SK-N-SH (cell line): ENCODE measurements at regions not wholly inside any gene's neighbourhood (a gene's known extent, or its start where the extent isn't known, plus 50 kb on each side); places are given as distances from the start of the nearest gene placed in this dataset.
A peak's percentile ranks its signal among the peaks of the same experiment; 100 is the strongest.

Source experiments
- CTCF ChIA-PET: fragments of 300-600, 350-600 bp; formaldehyde crosslinking; extraction: SDS; loops from one replicate; lab custom pipeline; 2021; lab: Yijun Ruan, JAX
- POLR2A ChIA-PET: fragments of 350-600 bp; sonication (Branson Sonifier 250); formaldehyde crosslinking; extraction: SDS; loops from one replicate; lab custom pipeline; 2020; ENCODE audit warnings: antibody characterized with exemption, inconsistent platforms; lab: Yijun Ruan, JAX
- DNase-seq: peaks from one replicate; pipeline ENCODE4 v3.0.0; 2012
- H2AFZ ChIP-seq: fragments of 200-600 bp; sonication (generic); 2 replicates; pipeline ENCODE4 v1.8.1; 2016; ENCODE audit warnings: antibody characterized with exemption, mild to moderate bottlenecking, low read depth
- H3F3A ChIP-seq: fragments of 200-600 bp; sonication (generic); replicated peaks from 2 replicates; pipeline ENCODE3; 2016; ENCODE audit warnings: antibody characterized with exemption, mild to moderate bottlenecking; ENCODE audit not compliant: insufficient read depth
- H3K27ac ChIP-seq, 2 experiments: fragments of 200-500 bp in 1 of 2; fragments of 200-600 bp in 1 of 2; sonication (Bioruptor generic) in 1 of 2; sonication (generic), shearing (Covaris generic) in 1 of 2; 2 replicates each; pipeline versions ENCODE4 v1.5.1 to v1.6.1; 2014 to 2016; ENCODE audit warnings: low read depth in 2 of 2, inconsistent platforms in 1 of 2, low read length in 1 of 2, mild to moderate bottlenecking in 1 of 2, mixed read lengths in 1 of 2
- H3K27me3 ChIP-seq: fragments of 200-600 bp; sonication (generic), shearing (Covaris generic); 2 replicates; pipeline ENCODE4 v1.6.1; 2016; ENCODE audit warnings: mixed run types; ENCODE audit not compliant: insufficient read depth
- H3K36me3 ChIP-seq, 2 experiments: fragments of 200-500 bp in 1 of 2; fragments of 200-600 bp in 1 of 2; sonication (Bioruptor generic) in 1 of 2; sonication (generic) in 1 of 2; replicated peaks in 1 of 2; 2 replicates each; pipeline versions ENCODE3 to v1.5.1; 2014 to 2016; ENCODE audit warnings: low read length in 1 of 2, mild to moderate bottlenecking in 1 of 2; ENCODE audit not compliant: insufficient read depth in 2 of 2, control insufficient read depth in 1 of 2
- H3K4me1 ChIP-seq, 2 experiments: fragments of 200-500 bp in 1 of 2; fragments of 200-600 bp in 1 of 2; sonication (Bioruptor generic) in 1 of 2; sonication (generic), shearing (Covaris generic) in 1 of 2; 2 replicates each; pipeline versions ENCODE4 v1.5.1 to v1.6.1; 2014 to 2016; ENCODE audit warnings: low read depth in 1 of 2, low read length in 1 of 2, mixed run types in 1 of 2; ENCODE audit not compliant: insufficient read depth in 2 of 2, control insufficient read depth in 1 of 2
- H3K4me2 ChIP-seq: fragments of 200-600 bp; sonication (generic), shearing (Covaris generic); 2 replicates; pipeline ENCODE4 v1.6.1; 2017; ENCODE audit warnings: mixed run types
- H3K4me3 ChIP-seq, 2 experiments: fragments of 200-500 bp in 1 of 2; fragments of 200-600 bp in 1 of 2; sonication (Bioruptor generic) in 1 of 2; sonication (generic), shearing (Covaris generic) in 1 of 2; 2 replicates each; pipeline versions ENCODE4 v1.5.1 to v1.8.1; 2014 to 2016; ENCODE audit warnings: low read depth in 2 of 2, inconsistent platforms in 1 of 2, low read length in 1 of 2, mild to moderate bottlenecking in 1 of 2, mixed read lengths in 1 of 2, moderate library complexity in 1 of 2
- H3K79me2 ChIP-seq: fragments of 200-600 bp; sonication (generic); 2 replicates; pipeline ENCODE4 v1.8.1; 2017; ENCODE audit warnings: mild to moderate bottlenecking; ENCODE audit not compliant: insufficient read depth
- H3K9ac ChIP-seq: fragments of 200-600 bp; sonication (generic); 2 replicates; pipeline ENCODE4 v1.6.1; 2017; ENCODE audit warnings: mixed run types
- H3K9me2 ChIP-seq: fragments of 200-600 bp; sonication (generic); 2 replicates; pipeline ENCODE4 v1.6.1; 2017; ENCODE audit warnings: mixed run types
- H3K9me3 ChIP-seq: fragments of 200-600 bp; sonication (generic); 2 replicates; pipeline ENCODE4 v1.6.1; 2017; ENCODE audit warnings: mixed run types, mild to moderate bottlenecking, moderate library complexity
- H4K20me1 ChIP-seq: fragments of 200-600 bp; sonication (generic); 2 replicates; pipeline ENCODE4 v1.6.1; 2017; ENCODE audit warnings: mild to moderate bottlenecking, mixed run types; ENCODE audit not compliant: insufficient read depth
- CHD2 ChIP-seq: fragments of 150-350 bp; IDR thresholded peaks from 2 replicates; pipeline ENCODE4 v1.6.1; 2018; ENCODE audit warnings: low read length; ENCODE audit not compliant: partially characterized antibody
- EZH2phosphoT487 ChIP-seq: fragments of 200-600 bp; sonication (generic); IDR thresholded peaks from 2 replicates; pipeline ENCODE4 v1.6.1; 2017; ENCODE audit warnings: low read depth, mixed run types, mild to moderate bottlenecking, antibody characterized with exemption, moderate library complexity, borderline replicate concordance
- FOXM1 ChIP-seq: IDR thresholded peaks from 2 replicates; pipeline ENCODE4 v1.4.0; 2012; ENCODE audit warnings: low read depth, mild to moderate bottlenecking
- GATA2 ChIP-seq: sonication (generic); formaldehyde crosslinking; IDR thresholded peaks from 2 replicates; pipeline ENCODE4 v1.5.0; 2020; ENCODE audit warnings: mild to moderate bottlenecking, missing genetic modification reagents
- JUND ChIP-seq: IDR thresholded peaks from 2 replicates; pipeline ENCODE4 v1.4.0; 2012
- MXI1 ChIP-seq: IDR thresholded peaks from 2 replicates; pipeline ENCODE4 v1.6.1; 2012; ENCODE audit warnings: mild to moderate bottlenecking, low read depth, low read length, improper control_type of control experiment
- NFIC ChIP-seq: IDR thresholded peaks from 2 replicates; pipeline ENCODE4 v1.4.0; 2012; ENCODE audit warnings: borderline replicate concordance
- RCOR1 ChIP-seq: fragments of 150-350 bp; IDR thresholded peaks from 2 replicates; pipeline ENCODE4 v1.6.1; 2017; ENCODE audit warnings: antibody characterized with exemption, low read length
- TAF1 ChIP-seq: IDR thresholded peaks from 2 replicates; pipeline ENCODE4 v1.6.1; 2012; ENCODE audit warnings: low read depth, mild to moderate bottlenecking, low read length, moderate library complexity, borderline replicate concordance
- TCF12 ChIP-seq: IDR thresholded peaks from 2 replicates; pipeline ENCODE4 v1.4.0; 2012
- WGBS: methylation state at CpG from one replicate; pipeline ENCODE4 v1.1.6; 2017; ENCODE audit warnings: low lambda C conversion rate; 5-methylcytosine and 5-hydroxymethylcytosine counted together
- TF ChIP-seq, protein P1 (sequence below): IDR thresholded peaks from 2 replicates; pipeline ENCODE4; 2012
- TF ChIP-seq, protein P2 (sequence below): IDR thresholded peaks from 2 replicates; pipeline ENCODE4 v1.6.1; 2012; ENCODE audit warnings: mild to moderate bottlenecking, low read depth, low read length, moderate library complexity
- TF ChIP-seq, protein P3 (sequence below): IDR thresholded peaks from 2 replicates; pipeline ENCODE4 v1.4.0; 2012; ENCODE audit warnings: low read depth, borderline replicate concordance

DNA sequence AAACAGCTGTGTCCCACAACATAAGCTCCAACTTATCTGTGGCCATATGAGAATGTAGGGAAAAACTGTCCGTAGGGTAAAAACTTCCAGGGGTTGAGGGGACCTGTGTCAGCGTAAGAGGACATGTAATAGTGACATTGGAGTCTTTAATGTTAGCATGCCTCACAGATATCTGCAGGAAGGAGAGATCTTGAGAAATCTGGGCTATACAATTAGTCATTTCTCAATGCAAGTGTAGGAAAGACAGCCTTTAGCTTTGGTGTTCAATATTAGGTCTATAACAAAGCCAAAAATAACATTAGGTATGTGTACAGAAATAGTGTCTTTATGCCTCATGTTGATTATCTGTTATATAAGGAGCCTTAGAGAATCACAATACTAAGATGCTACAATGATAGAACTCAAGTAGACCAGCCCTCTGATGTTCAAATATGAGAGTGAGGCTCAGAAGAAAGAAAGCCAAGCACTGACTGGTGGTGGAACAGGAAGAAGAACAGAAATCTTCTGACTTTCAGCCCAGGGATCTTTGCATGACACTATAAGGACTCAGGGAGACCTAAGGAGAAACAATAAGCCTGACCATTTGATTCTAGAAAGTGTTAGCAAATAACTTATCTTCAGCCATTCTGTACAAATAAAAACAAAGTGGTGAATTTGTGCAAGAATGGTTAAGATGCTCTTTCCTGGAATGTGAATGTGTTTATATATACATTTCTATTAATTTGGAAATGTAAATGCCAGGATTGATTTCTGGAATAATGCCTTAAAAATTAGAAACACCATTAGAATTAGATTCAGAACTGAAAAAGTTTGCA lies 152.6 kb downstream of the ZC3H11B start (continued):
- TF ChIP-seq, protein P1, sequence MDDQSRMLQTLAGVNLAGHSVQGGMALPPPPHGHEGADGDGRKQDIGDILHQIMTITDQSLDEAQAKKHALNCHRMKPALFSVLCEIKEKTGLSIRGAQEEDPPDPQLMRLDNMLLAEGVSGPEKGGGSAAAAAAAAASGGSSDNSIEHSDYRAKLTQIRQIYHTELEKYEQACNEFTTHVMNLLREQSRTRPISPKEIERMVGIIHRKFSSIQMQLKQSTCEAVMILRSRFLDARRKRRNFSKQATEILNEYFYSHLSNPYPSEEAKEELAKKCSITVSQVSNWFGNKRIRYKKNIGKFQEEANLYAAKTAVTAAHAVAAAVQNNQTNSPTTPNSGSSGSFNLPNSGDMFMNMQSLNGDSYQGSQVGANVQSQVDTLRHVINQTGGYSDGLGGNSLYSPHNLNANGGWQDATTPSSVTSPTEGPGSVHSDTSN = no peak
- no peak for TF ChIP-seq TAF1
- TF ChIP-seq FOXM1 = no peak
- no peak for TF ChIP-seq TCF12
- no peak for TF ChIP-seq GATA2
- TF ChIP-seq, protein P2, sequence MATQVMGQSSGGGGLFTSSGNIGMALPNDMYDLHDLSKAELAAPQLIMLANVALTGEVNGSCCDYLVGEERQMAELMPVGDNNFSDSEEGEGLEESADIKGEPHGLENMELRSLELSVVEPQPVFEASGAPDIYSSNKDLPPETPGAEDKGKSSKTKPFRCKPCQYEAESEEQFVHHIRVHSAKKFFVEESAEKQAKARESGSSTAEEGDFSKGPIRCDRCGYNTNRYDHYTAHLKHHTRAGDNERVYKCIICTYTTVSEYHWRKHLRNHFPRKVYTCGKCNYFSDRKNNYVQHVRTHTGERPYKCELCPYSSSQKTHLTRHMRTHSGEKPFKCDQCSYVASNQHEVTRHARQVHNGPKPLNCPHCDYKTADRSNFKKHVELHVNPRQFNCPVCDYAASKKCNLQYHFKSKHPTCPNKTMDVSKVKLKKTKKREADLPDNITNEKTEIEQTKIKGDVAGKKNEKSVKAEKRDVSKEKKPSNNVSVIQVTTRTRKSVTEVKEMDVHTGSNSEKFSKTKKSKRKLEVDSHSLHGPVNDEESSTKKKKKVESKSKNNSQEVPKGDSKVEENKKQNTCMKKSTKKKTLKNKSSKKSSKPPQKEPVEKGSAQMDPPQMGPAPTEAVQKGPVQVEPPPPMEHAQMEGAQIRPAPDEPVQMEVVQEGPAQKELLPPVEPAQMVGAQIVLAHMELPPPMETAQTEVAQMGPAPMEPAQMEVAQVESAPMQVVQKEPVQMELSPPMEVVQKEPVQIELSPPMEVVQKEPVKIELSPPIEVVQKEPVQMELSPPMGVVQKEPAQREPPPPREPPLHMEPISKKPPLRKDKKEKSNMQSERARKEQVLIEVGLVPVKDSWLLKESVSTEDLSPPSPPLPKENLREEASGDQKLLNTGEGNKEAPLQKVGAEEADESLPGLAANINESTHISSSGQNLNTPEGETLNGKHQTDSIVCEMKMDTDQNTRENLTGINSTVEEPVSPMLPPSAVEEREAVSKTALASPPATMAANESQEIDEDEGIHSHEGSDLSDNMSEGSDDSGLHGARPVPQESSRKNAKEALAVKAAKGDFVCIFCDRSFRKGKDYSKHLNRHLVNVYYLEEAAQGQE = no peak
- TF ChIP-seq MXI1 = no peak
- TF ChIP-seq EZH2phosphoT487 = no peak
- no peak for TF ChIP-seq JUND

DNA sequence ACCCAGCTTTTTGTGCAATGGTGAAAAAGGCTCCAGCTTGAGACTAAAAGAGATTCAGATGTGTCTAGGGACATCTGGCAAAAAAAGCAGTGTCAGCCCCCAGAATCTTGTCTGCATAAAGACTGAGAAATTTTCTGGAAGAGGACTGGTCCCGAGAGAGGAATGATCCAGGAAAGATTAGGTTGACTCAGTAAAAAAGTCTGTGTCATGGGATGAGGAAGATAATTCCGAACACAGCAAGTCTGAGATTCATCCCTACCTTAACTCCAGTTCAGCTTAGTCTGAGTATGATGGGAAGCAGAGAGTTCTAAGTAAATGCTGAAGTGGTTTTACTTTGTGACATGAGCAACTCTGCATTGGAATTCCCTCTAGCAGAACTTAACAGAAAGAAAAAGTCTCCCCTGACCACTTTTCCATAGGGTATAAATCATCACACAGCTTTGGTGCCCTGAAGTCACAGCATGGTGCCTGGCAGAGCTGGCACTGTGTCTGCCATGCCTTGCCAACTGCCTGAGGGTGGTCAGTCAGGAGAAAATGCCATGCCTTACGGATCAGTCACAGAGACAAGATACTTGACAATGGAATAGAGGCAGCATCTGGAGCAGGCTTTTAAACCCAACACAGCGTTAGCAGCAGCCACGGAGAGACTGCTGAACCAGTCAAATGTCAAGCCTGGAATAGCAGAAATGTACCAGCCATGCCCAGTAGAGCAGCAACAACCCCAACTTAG lies 153.4 kb downstream of the ZC3H11B start:
- Histone ChIP-seq H3K79me2 (no peaks in the 10 kb centered on the region), H3K27me3 (no peaks in the 10 kb centered on the region), H3K9me2 (no peaks in the 10 kb centered on the region), H3K9ac (no peak overlapping the region), H2AFZ (0 out of 2 replicates have a peak overlapping the region, but pooled peaks have one; percentile 2), H3K4me1 (peaks cover 6 to 13% of the 10 kb centered on the region in 2 experiments; a peak in 2 of 4 replicates), H3K27ac (peak overlapping the region in 1 of 2 experiments; percentile 34; a peak in 1 of 4 replicates), H3F3A (no peaks in the 10 kb centered on the region), H3K4me3 (no peak overlapping the region), H3K9me3 (no peaks in the 10 kb centered on the region), H3K4me2 (peak overlapping the region; percentile 60; the same call in 1 of the 2 replicates), H3K36me3 (no peaks in the 10 kb centered on the region), H4K20me1 (no peaks in the 10 kb centered on the region)
- peak; percentile 36 for DNase-seq
- POLR2A ChIA-PET = no interaction called here
- TF ChIP-seq NFIC = peak; percentile 14; the same call in 1 of the 2 replicates
- peak; percentile 3; the same call in 1 of the 2 replicates for TF ChIP-seq TCF12
- TF ChIP-seq, protein P3, sequence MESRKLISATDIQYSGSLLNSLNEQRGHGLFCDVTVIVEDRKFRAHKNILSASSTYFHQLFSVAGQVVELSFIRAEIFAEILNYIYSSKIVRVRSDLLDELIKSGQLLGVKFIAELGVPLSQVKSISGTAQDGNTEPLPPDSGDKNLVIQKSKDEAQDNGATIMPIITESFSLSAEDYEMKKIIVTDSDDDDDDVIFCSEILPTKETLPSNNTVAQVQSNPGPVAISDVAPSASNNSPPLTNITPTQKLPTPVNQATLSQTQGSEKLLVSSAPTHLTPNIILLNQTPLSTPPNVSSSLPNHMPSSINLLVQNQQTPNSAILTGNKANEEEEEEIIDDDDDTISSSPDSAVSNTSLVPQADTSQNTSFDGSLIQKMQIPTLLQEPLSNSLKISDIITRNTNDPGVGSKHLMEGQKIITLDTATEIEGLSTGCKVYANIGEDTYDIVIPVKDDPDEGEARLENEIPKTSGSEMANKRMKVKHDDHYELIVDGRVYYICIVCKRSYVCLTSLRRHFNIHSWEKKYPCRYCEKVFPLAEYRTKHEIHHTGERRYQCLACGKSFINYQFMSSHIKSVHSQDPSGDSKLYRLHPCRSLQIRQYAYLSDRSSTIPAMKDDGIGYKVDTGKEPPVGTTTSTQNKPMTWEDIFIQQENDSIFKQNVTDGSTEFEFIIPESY = no peak
- peak; percentile 48; the same call in 1 of the 2 replicates for TF ChIP-seq RCOR1
- TF ChIP-seq CHD2 = peak; percentile 41
- CTCF ChIA-PET = interaction anchor here (1.1 to 1.5 kb wide), 2 partner anchors 42 to 74 kb away, joined by 3 to 4 read pairs; no protein-coding TSS in a partner anchor
- 31% methylated on average over 5 of the region's 5 CpGs for WGBS
